ENCODE measurements at regions not wholly inside any gene's neighbourhood (a gene's known extent, or its start where the extent isn't known, plus 50 kb on each side); places are given as distances from the start of the nearest gene placed in this dataset.

- Histone ChIP-seq H3K36me3 (ENCODE audit: control insufficient read depth, insufficient read depth, low read length) (no peaks in the 10 kb centered on the region), H3K14ac (replicated peaks; ENCODE audit: low read depth, low read length) (no peak overlapping the region), H3K56ac (ENCODE audit: extremely low read depth, insufficient read depth, low read length) (no peak overlapping the region), H4K8ac (ENCODE audit: low read depth in 2 of 2, low read length in 2 of 2) (no peak overlapping the region), H3K4ac (ENCODE audit: low read depth, low read length) (no peak overlapping the region), H3K4me1 (ENCODE audit: control insufficient read depth, insufficient read depth, low read length) (no peaks in the 10 kb centered on the region), H4K91ac (ENCODE audit: insufficient read depth, low read depth, low read length) (no peak overlapping the region), H3K27ac (ENCODE audit: insufficient read depth, low read length) (no peak overlapping the region), H4K5ac (ENCODE audit: low read depth, low read length) (no peak overlapping the region), H2BK20ac (ENCODE audit: low read depth, low read length) (no peak overlapping the region), H2AFZ (replicated peaks; ENCODE audit: low read length, poor library complexity) (no peak overlapping the region), H2BK5ac (ENCODE audit: low read depth, low read length, poor library complexity, severe bottlenecking) (no peak overlapping the region), H2AK9ac (replicated peaks; ENCODE audit: low read depth, low read length, poor library complexity) (no peak overlapping the region), H3K27me3 (ENCODE audit: control insufficient read depth, insufficient read depth, low read length) (no peaks in the 10 kb centered on the region), H2BK15ac (ENCODE audit: low read depth, low read length) (no peak overlapping the region), H3K4me3 (ENCODE audit: insufficient read depth, low read depth, low read length) (no peak overlapping the region), H4K20me1 (ENCODE audit: insufficient read depth, low read length) (no peaks in the 10 kb centered on the region), H2BK120ac (ENCODE audit: low read depth, low read length) (no peak overlapping the region), H3K9me1 (ENCODE audit: insufficient read depth, low read length) (no peaks in the 10 kb centered on the region), H3K18ac (ENCODE audit: low read depth, low read length) (no peak overlapping the region), H3K79me1 (ENCODE audit: low read depth in 1 of 2, low read length in 2 of 2) (no peaks in the 10 kb centered on the region), H3K9me3 (ENCODE audit: control insufficient read depth, insufficient read depth, low read length) (peaks cover 24% of the 10 kb centered on the region), H3K4me2 (ENCODE audit: low read depth, low read length) (no peak overlapping the region), H2AK5ac (ENCODE audit: low read depth, low read length) (no peak overlapping the region), H3K23ac (ENCODE audit: low read depth, low read length) (no peak overlapping the region), H3K9ac (ENCODE audit: low read depth, low read length) (no peak overlapping the region)
- in situ Hi-C loops (cut with MboI; ENCODE audit: low sequenced_read_pairs) = no loop called here
- WGBS, 2 experiments (ENCODE audit: extremely low coverage in 2 of 2, insufficient read length in 1 of 2) = no CpG with 5 or more reads among the region's 5 CpGs
- ChIA-PET POLR2A (ENCODE audit: unreplicated experiment) (no interaction called here), CTCF (no interaction called here)
- ATAC-seq (ENCODE audit: low read depth) (no peak), DNase-seq (no peak)
- intact Hi-C loops (cut with micrococcal nuclease) = no loop called here
- TF ChIP-seq SMC3 (IDR thresholded peaks at IDR 0.05; ENCODE audit: low read depth, low read length) (no peak), CHD1 (IDR thresholded peaks at IDR 0.05; ENCODE audit: low read depth, low read length) (no peak), CTCF (conservative IDR thresholded peaks at IDR 0.05; ENCODE audit: low read depth, low read length) (no peak), POLR2A (IDR thresholded peaks at IDR 0.05; ENCODE audit: low read depth, low read length) (no peak), USF2 (IDR thresholded peaks at IDR 0.05; ENCODE audit: low read depth, low read length) (no peak), MAZ (IDR thresholded peaks at IDR 0.05; ENCODE audit: borderline replicate concordance, low read depth, low read length) (no peak), RCOR1 (IDR thresholded peaks at IDR 0.05; ENCODE audit: insufficient replicate concordance, low read length) (no peak), NFE2L2 (IDR thresholded peaks at IDR 0.05; ENCODE audit: low read depth, low read length) (no peak), CEBPB (IDR thresholded peaks at IDR 0.05; ENCODE audit: low read depth, low read length) (no peak), ELK1 (IDR thresholded peaks at IDR 0.05; ENCODE audit: borderline replicate concordance, low read depth, low read length) (no peak)
- dilution Hi-C loops (cut with HindIII; ENCODE audit: low sequenced_read_pairs, unreplicated experiment) = no loop called here
- BruUV-seq (replicated peaks) = no TSS peak
Measured at GRCh38 chr3:135328036-135328435, 533.0 kb downstream of the EPHB1 start.
